HL-60 (cell line): ENCODE measurements at regions not wholly inside any gene's neighbourhood (a gene's known extent, or its start where the extent isn't known, plus 50 kb on each side); places are given as distances from the start of the nearest gene placed in this dataset.

Experiments used
- CTCF ChIP-seq: IDR thresholded peaks from one replicate; pipeline ENCODE4 v1.5.1; 2011; ENCODE audit warnings: low read length, control low read depth, inconsistent platforms; ENCODE audit not compliant: insufficient read depth
- REST ChIP-seq: IDR thresholded peaks from 2 replicates; pipeline ENCODE4 v1.6.1; 2012; ENCODE audit warnings: low read depth; ENCODE audit not compliant: insufficient replicate concordance

- TF ChIP-seq CTCF (no peak), REST (no peak)
Observed at GRCh38 chr14:61645247-61645646, 50.1 kb upstream of the HIF1A start.
